ENCODE measurements at regions not wholly inside any gene's neighbourhood (a gene's known extent, or its start where the extent isn't known, plus 50 kb on each side); places are given as distances from the start of the nearest gene placed in this dataset.

GRCh38 chr2:52465287-52465686 lies 1302.3 kb upstream of the CHAC2 start:
- TF ChIP-seq POLR2A (IDR thresholded peaks at IDR 0.05) (no peak), POLR2AphosphoS5 (IDR thresholded peaks at IDR 0.05) (no peak)

All from sigmoid colon (tissue), 4 donors.